SK-N-SH (cell line): ENCODE measurements at regions not wholly inside any gene's neighbourhood (a gene's known extent, or its start where the extent isn't known, plus 50 kb on each side); places are given as distances from the start of the nearest gene placed in this dataset.

Source experiments
- CTCF ChIA-PET: fragments of 300-600, 350-600 bp; formaldehyde crosslinking; extraction: SDS; loops from one replicate; lab custom pipeline; 2021; lab: Yijun Ruan, JAX
- POLR2A ChIA-PET: fragments of 350-600 bp; sonication (Branson Sonifier 250); formaldehyde crosslinking; extraction: SDS; loops from one replicate; lab custom pipeline; 2020; ENCODE audit warnings: antibody characterized with exemption, inconsistent platforms; lab: Yijun Ruan, JAX
- DNase-seq: peaks from one replicate; pipeline ENCODE4 v3.0.0; 2012
- H2AFZ ChIP-seq: fragments of 200-600 bp; sonication (generic); 2 replicates; pipeline ENCODE4 v1.8.1; 2016; ENCODE audit warnings: antibody characterized with exemption, mild to moderate bottlenecking, low read depth
- H3F3A ChIP-seq: fragments of 200-600 bp; sonication (generic); replicated peaks from 2 replicates; pipeline ENCODE3; 2016; ENCODE audit warnings: antibody characterized with exemption, mild to moderate bottlenecking; ENCODE audit not compliant: insufficient read depth
- H3K27ac ChIP-seq, 2 experiments: fragments of 200-500 bp in 1 of 2; fragments of 200-600 bp in 1 of 2; sonication (Bioruptor generic) in 1 of 2; sonication (generic), shearing (Covaris generic) in 1 of 2; 2 replicates each; pipeline versions ENCODE4 v1.5.1 to v1.6.1; 2014 to 2016; ENCODE audit warnings: low read depth in 2 of 2, inconsistent platforms in 1 of 2, low read length in 1 of 2, mild to moderate bottlenecking in 1 of 2, mixed read lengths in 1 of 2
- H3K27me3 ChIP-seq: fragments of 200-600 bp; sonication (generic), shearing (Covaris generic); 2 replicates; pipeline ENCODE4 v1.6.1; 2016; ENCODE audit warnings: mixed run types; ENCODE audit not compliant: insufficient read depth
- H3K36me3 ChIP-seq, 2 experiments: fragments of 200-500 bp in 1 of 2; fragments of 200-600 bp in 1 of 2; sonication (Bioruptor generic) in 1 of 2; sonication (generic) in 1 of 2; replicated peaks in 1 of 2; 2 replicates each; pipeline versions ENCODE3 to v1.5.1; 2014 to 2016; ENCODE audit warnings: low read length in 1 of 2, mild to moderate bottlenecking in 1 of 2; ENCODE audit not compliant: insufficient read depth in 2 of 2, control insufficient read depth in 1 of 2
- H3K4me1 ChIP-seq, 2 experiments: fragments of 200-500 bp in 1 of 2; fragments of 200-600 bp in 1 of 2; sonication (Bioruptor generic) in 1 of 2; sonication (generic), shearing (Covaris generic) in 1 of 2; 2 replicates each; pipeline versions ENCODE4 v1.5.1 to v1.6.1; 2014 to 2016; ENCODE audit warnings: low read depth in 1 of 2, low read length in 1 of 2, mixed run types in 1 of 2; ENCODE audit not compliant: insufficient read depth in 2 of 2, control insufficient read depth in 1 of 2
- H3K4me2 ChIP-seq: fragments of 200-600 bp; sonication (generic), shearing (Covaris generic); 2 replicates; pipeline ENCODE4 v1.6.1; 2017; ENCODE audit warnings: mixed run types
- H3K4me3 ChIP-seq, 2 experiments: fragments of 200-500 bp in 1 of 2; fragments of 200-600 bp in 1 of 2; sonication (Bioruptor generic) in 1 of 2; sonication (generic), shearing (Covaris generic) in 1 of 2; 2 replicates each; pipeline versions ENCODE4 v1.5.1 to v1.8.1; 2014 to 2016; ENCODE audit warnings: low read depth in 2 of 2, inconsistent platforms in 1 of 2, low read length in 1 of 2, mild to moderate bottlenecking in 1 of 2, mixed read lengths in 1 of 2, moderate library complexity in 1 of 2
- H3K79me2 ChIP-seq: fragments of 200-600 bp; sonication (generic); 2 replicates; pipeline ENCODE4 v1.8.1; 2017; ENCODE audit warnings: mild to moderate bottlenecking; ENCODE audit not compliant: insufficient read depth
- H3K9ac ChIP-seq: fragments of 200-600 bp; sonication (generic); 2 replicates; pipeline ENCODE4 v1.6.1; 2017; ENCODE audit warnings: mixed run types
- H3K9me2 ChIP-seq: fragments of 200-600 bp; sonication (generic); 2 replicates; pipeline ENCODE4 v1.6.1; 2017; ENCODE audit warnings: mixed run types
- H3K9me3 ChIP-seq: fragments of 200-600 bp; sonication (generic); 2 replicates; pipeline ENCODE4 v1.6.1; 2017; ENCODE audit warnings: mixed run types, mild to moderate bottlenecking, moderate library complexity
- H4K20me1 ChIP-seq: fragments of 200-600 bp; sonication (generic); 2 replicates; pipeline ENCODE4 v1.6.1; 2017; ENCODE audit warnings: mild to moderate bottlenecking, mixed run types; ENCODE audit not compliant: insufficient read depth
- CHD2 ChIP-seq: fragments of 150-350 bp; IDR thresholded peaks from 2 replicates; pipeline ENCODE4 v1.6.1; 2018; ENCODE audit warnings: low read length; ENCODE audit not compliant: partially characterized antibody
- CTCF ChIP-seq: fragments of 200-600 bp; sonication (generic); IDR thresholded peaks from 2 replicates; pipeline ENCODE4 v1.6.1; 2017; ENCODE audit warnings: antibody characterized with exemption, mild to moderate bottlenecking, moderate library complexity
- EP300 ChIP-seq, 2 experiments: IDR thresholded peaks; 2 replicates each; pipeline versions ENCODE4 v1.4.0 to v1.6.1; 2012; ENCODE audit warnings: borderline replicate concordance in 1 of 2, low read depth in 1 of 2, low read length in 1 of 2
- EZH2phosphoT487 ChIP-seq: fragments of 200-600 bp; sonication (generic); IDR thresholded peaks from 2 replicates; pipeline ENCODE4 v1.6.1; 2017; ENCODE audit warnings: low read depth, mixed run types, mild to moderate bottlenecking, antibody characterized with exemption, moderate library complexity, borderline replicate concordance
- FOSL2 ChIP-seq: IDR thresholded peaks from 2 replicates; pipeline ENCODE4 v1.4.0; 2012; ENCODE audit warnings: low read depth, mild to moderate bottlenecking, moderate library complexity, borderline replicate concordance
- GABPA ChIP-seq: IDR thresholded peaks from 2 replicates; pipeline ENCODE4 v1.4.0; 2012; ENCODE audit warnings: low read depth, mild to moderate bottlenecking
- GATA2 ChIP-seq: sonication (generic); formaldehyde crosslinking; IDR thresholded peaks from 2 replicates; pipeline ENCODE4 v1.5.0; 2020; ENCODE audit warnings: mild to moderate bottlenecking, missing genetic modification reagents
- MXI1 ChIP-seq: IDR thresholded peaks from 2 replicates; pipeline ENCODE4 v1.6.1; 2012; ENCODE audit warnings: mild to moderate bottlenecking, low read depth, low read length, improper control_type of control experiment
- RAD21 ChIP-seq: IDR thresholded peaks from 2 replicates; pipeline ENCODE4 v1.6.1; 2012; ENCODE audit warnings: mild to moderate bottlenecking, low read length
- RCOR1 ChIP-seq: fragments of 150-350 bp; IDR thresholded peaks from 2 replicates; pipeline ENCODE4 v1.6.1; 2017; ENCODE audit warnings: antibody characterized with exemption, low read length
- REST ChIP-seq: IDR thresholded peaks from 2 replicates; pipeline ENCODE4 v1.6.1; 2012; ENCODE audit warnings: mild to moderate bottlenecking, low read depth, low read length, moderate library complexity
- RXRA ChIP-seq: IDR thresholded peaks from 2 replicates; pipeline ENCODE4 v1.4.0; 2012; ENCODE audit warnings: low read depth, mild to moderate bottlenecking, borderline replicate concordance
- SIN3A ChIP-seq: IDR thresholded peaks from 2 replicates; pipeline ENCODE4 v1.6.1; 2012; ENCODE audit warnings: low read depth, mild to moderate bottlenecking, low read length, moderate library complexity, borderline replicate concordance
- USF1 ChIP-seq: IDR thresholded peaks from 2 replicates; pipeline ENCODE4 v1.4.0; 2012; ENCODE audit warnings: low read depth, borderline replicate concordance
- YY1 ChIP-seq: IDR thresholded peaks from 2 replicates; pipeline ENCODE4 v1.4.0; 2012; ENCODE audit warnings: low read depth, mild to moderate bottlenecking
- ZBTB33 ChIP-seq: IDR thresholded peaks from 2 replicates; pipeline ENCODE4 v1.4.0; 2012; ENCODE audit warnings: low read depth, borderline replicate concordance
- WGBS: methylation state at CpG from one replicate; pipeline ENCODE4 v1.1.6; 2017; ENCODE audit warnings: low lambda C conversion rate; 5-methylcytosine and 5-hydroxymethylcytosine counted together

- H3K79me2 ChIP-seq = no peaks in the 10 kb centered on the region
- CTCF ChIA-PET = interaction anchor here (1.5 kb wide), 1 partner anchor 15 kb away, joined by 3 read pairs; no protein-coding TSS in a partner anchor
- no peak for DNase-seq
- H3K4me1 ChIP-seq = peaks cover 0 to 3% of the 10 kb centered on the region in 2 experiments; a peak in 2 of 4 replicates
- no peaks in the 10 kb centered on the region for H3K36me3 ChIP-seq
- H3K27ac ChIP-seq = no peak overlapping the region
- H3K9ac ChIP-seq = no peak overlapping the region
- H3K4me3 ChIP-seq = no peak overlapping the region
- H3F3A ChIP-seq = no peaks in the 10 kb centered on the region
- TF ChIP-seq RAD21 (no peak), EP300 (IDR thresholded peaks at IDR 0.05; ENCODE audit: borderline replicate concordance in 1 of 2, low read depth in 1 of 2, low read length in 1 of 2) (no peak), SIN3A (no peak), EZH2phosphoT487 (no peak), YY1 (no peak), RXRA (no peak), CTCF (no peak), CHD2 (no peak), GABPA (no peak), RCOR1 (no peak), MXI1 (no peak), ZBTB33 (no peak), GATA2 (CRISPR knock-in tag) (no peak), FOSL2 (no peak), USF1 (no peak), REST (no peak)
- H3K9me3 ChIP-seq = no peaks in the 10 kb centered on the region
- no peak overlapping the region for H2AFZ ChIP-seq
- H3K4me2 ChIP-seq = no peak overlapping the region
- H4K20me1 ChIP-seq = no peaks in the 10 kb centered on the region
- H3K9me2 ChIP-seq = no peaks in the 10 kb centered on the region
- WGBS = 11% methylated on average over 4 of the region's 4 CpGs
- H3K27me3 ChIP-seq = no peaks in the 10 kb centered on the region
- POLR2A ChIA-PET = no interaction called here
Measured at GRCh38 chr3:152646004-152646403, 188.9 kb upstream of the P2RY1 start.
